Fibroblast of skin of right biceps (primary cell): ENCODE measurements at regions not wholly inside any gene's neighbourhood (a gene's known extent, or its start where the extent isn't known, plus 50 kb on each side); places are given as distances from the start of the nearest gene placed in this dataset.
"Not testable (repeated sequence)": the region's sequence is repeated elsewhere in the genome, so short reads cannot be mapped to it uniquely, and the experiment has no call there.

Experiments
- DNase-seq: peaks from one replicate; pipeline ENCODE4 v3.0.0-alpha.2; 2013

GRCh38 chr7:145252031-145252430 lies 416.2 kb upstream of the TPK1 start:
- no peak for DNase-seq

DNA sequence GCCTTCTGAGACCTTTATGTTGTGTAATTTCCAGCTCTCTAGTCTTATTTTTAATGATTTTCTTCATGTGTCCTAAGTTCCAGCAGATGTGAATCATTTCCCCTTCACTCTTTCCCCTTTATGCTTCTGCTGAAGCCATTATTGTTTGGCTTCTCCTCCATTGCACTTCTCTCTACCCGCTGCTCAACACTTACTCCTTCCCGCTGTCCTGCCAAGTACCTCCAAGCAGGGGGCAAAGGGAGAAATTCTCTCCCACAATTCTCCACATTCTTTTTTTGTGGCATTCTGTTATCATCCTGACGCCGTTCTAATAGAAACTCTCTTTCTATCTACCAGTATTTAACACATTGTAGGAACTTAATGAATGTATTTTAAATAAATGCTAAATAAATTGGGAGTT lies 388.9 kb upstream of the TPK1 start:
- no peak for DNase-seq

DNA sequence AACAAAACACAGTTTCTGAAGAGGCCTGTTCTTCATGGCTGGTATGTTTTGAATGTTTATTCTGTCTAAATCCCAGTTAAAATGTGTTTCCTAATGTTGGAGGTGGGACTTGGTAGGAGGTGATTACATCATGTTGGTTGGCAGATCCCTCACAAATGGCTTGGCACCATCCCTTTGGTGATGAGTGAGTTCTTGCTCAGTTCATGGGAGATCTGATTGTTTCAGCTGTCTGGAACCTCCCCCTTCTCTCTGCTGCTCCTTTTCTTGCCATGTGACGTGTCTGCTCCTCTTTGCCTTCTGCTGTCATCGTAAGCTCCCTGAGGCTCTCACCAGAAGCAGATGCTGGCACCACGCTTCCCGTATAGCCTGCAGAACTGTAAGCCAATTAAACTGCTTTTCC lies 383.6 kb upstream of the TPK1 start:
- no peak for DNase-seq

DNA sequence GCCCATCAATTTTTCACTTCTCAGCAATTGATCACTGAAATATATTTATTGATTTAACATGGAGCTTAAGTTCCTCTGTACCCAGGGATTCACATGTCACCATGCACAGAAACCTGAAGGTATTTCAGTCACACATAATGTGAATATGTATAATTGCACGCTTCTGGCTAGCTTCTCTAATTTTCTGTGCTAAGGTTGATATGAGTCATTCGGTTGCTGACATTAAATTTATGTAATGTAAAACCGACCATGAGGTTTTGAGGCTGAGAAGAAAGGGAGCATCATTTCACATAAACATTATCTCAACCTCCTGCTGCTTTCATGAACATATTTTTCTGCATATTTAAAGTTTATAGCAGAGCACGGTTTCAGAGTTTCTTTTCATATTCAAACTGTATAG lies 381.0 kb upstream of the TPK1 start:
- DNase-seq: no peak

GRCh38 chr7:145212050-145212449 lies 376.2 kb upstream of the TPK1 start:
- no peak for DNase-seq

DNA sequence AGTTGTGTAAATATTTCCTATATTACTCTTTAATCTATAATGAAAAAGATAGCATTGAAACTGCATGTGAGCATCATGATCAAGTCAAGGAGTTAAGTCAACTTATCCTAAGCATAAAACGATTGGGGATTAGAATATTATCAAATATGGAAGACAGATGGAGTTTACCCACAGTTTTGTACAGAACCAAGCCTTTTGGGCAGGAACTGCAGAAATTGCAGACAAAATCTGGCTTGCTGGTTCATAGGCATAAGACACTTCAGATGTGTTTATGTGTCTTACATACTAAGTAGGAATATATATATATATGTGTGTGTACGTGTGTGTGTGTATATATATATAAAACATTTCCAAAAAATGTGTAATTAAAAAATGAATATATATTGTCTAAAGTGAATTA lies 375.4 kb upstream of the TPK1 start:
- DNase-seq: no peak

- no peak for DNase-seq
Measured at GRCh38 chr7:145193951-145194350, 358.1 kb upstream of the TPK1 start.

GRCh38 chr7:145184956-145185355 lies 349.1 kb upstream of the TPK1 start:
- no peak for DNase-seq

- DNase-seq: no peak
Measured at GRCh38 chr7:145183069-145183468, 347.2 kb upstream of the TPK1 start.

DNA sequence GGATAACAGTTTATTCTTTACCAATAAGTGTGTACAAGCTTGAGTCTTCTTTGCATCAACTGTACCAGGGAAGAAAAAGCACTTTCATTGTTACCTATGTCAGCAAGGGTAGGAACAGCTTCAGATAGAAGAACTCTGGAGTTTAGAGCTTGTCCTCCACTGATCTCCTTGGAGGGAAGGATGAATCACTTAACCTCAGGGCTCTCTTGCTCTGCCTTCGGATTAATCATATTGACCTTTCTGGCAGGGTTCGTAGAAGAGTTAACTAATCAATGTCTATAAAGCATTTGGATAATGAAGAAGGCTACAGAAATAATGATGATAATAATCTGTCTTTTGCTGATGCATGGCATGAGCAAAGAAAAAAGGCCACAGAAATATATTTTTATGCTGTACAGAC lies 339.5 kb upstream of the TPK1 start:
- no peak for DNase-seq

GRCh38 chr7:145169908-145170307 lies 334.1 kb upstream of the TPK1 start:
- DNase-seq: no peak

DNA sequence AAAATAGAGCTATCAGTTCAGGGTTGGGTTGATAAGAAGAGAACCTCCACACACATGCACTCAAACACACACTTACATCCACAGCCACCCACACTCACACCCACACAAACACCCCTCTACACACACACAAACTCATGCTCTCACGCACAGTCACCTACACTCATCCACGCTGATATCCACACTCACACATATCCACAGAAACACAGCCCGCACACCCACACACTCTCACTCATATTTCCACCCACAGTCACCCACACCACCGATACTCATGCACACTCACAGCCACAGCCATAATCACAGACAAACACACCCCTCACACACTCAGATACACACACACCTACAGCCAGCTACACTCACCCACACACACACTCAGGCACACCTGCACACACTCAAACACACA lies 333.0 kb upstream of the TPK1 start:
- DNase-seq: no peak

DNA sequence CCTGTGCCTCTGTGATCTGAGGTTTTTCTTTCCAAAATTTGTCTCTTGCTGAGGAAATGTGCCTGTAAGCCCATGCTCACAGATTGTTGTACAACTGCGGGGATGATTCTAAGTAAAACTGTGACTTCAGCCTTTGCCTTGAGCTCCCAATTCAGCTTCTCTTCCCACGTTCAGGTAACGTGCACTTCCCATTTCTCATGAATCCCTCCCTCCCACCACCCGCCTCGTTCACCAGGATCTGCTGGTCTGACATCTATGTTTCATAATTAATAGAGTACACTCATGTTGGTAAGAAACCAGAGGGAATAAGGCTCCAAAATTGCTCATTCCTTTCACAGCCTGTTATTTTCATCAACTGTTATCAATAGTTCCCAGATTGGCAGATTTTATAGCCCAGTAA lies 332.6 kb upstream of the TPK1 start:
- DNase-seq: no peak

- no peak for DNase-seq
Measured at GRCh38 chr7:145156834-145157233, 321.0 kb upstream of the TPK1 start.

- DNase-seq: no peak
Measured at GRCh38 chr7:145152589-145152988, 316.7 kb upstream of the TPK1 start.

GRCh38 chr7:145151676-145152075 lies 315.8 kb upstream of the TPK1 start:
- DNase-seq: no peak

GRCh38 chr7:145147865-145148264 lies 312.0 kb upstream of the TPK1 start:
- DNase-seq: no peak

DNA sequence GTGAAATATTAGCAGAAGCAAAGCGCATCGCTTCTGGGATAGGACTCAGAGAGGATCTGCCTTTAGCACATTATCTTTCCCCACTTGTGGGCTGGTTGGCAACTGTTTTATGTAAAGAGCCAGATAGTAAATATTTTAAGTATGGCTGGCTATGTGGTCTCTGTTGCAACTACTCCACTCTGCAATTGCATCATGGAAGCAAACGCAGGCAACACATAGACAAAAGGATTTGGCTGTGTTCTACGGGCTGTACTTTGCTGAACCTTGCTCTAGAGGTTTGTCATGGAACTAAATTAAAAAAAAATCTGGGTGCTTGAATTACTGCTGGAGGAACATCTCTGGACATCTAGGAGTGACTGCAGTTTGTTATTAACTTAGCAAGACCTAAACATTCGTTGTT lies 307.8 kb upstream of the TPK1 start:
- DNase-seq: no peak

- no peak for DNase-seq
Measured at GRCh38 chr7:145134377-145134776, 298.5 kb upstream of the TPK1 start.

DNA sequence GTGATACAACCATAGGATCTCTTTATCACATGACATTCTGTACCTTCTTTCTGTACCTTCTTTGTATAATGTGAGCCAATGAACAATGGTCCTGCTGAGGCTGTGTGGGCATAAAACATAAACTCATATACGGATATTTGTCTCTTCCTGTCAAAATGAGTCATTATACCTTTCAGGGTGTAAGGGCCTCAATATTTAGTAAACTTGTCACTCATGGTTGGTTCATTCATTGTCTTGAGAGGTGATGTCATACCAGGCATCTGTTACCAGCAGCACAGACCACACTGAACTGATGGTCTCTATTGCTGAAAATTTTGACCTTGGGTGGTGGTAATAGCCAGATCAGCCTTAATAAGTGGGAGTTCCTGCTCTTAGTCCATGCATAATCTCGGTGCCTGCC lies 287.6 kb upstream of the TPK1 start:
- no peak for DNase-seq

DNA sequence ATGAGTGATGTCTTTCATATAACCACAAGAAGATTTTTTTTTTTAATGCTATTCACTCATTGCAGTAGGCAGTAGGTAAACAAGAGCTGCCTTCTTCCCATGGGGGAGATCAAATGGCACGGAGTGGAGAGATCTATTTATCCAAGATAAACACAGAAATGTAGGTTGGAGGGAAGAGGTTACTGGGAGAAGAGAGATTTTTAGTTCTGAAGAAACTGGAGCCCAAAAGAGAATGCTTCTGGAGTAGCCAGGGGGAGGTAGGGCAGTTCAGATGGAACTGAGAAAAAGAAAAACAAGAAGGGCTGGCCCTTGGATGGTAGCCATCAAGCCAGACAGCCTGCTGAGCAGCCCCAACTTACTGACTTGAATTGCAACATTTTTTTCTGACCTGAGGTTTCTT lies 270.1 kb upstream of the TPK1 start:
- DNase-seq: no peak

- DNase-seq: no peak
Measured at GRCh38 chr7:145105561-145105960, 269.7 kb upstream of the TPK1 start.

- DNase-seq: no peak
Measured at GRCh38 chr7:145104400-145104799, 268.5 kb upstream of the TPK1 start.

GRCh38 chr7:145102199-145102598 lies 266.3 kb upstream of the TPK1 start:
- not testable (repeated sequence) for DNase-seq

DNA sequence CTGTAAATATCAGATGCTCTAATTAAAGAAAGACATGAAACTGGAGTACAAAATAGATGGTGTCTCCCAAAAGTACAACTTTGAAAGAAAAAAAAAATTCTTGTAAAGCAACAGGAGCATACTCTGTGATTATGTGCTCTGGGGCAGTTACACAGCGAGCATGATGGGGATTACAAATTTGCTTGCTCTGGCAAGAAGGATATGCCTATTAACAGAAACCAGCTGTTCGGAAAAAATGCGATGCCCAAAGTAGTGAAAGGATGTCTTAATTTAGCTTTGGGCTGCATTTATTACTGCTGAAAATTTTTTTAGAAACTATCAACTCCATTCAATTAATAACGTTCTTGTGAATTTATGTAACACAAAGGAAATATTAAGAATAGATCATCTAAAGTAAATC lies 256.9 kb upstream of the TPK1 start:
- no peak for DNase-seq

GRCh38 chr7:145088111-145088745 lies 252.4 kb upstream of the TPK1 start:
- no peak for DNase-seq
